DMS153 treated with DMSO at 0.1 percent for 48 hours (cell line): ENCODE measurements at regions not wholly inside any gene's neighbourhood (a gene's known extent, or its start where the extent isn't known, plus 50 kb on each side); places are given as distances from the start of the nearest gene placed in this dataset.

Experiments
- DNase-seq: peaks from one replicate; lab custom pipeline; 2025; ENCODE audit not compliant: unreplicated experiment; lab: John Stamatoyannopoulos, UW

DNA sequence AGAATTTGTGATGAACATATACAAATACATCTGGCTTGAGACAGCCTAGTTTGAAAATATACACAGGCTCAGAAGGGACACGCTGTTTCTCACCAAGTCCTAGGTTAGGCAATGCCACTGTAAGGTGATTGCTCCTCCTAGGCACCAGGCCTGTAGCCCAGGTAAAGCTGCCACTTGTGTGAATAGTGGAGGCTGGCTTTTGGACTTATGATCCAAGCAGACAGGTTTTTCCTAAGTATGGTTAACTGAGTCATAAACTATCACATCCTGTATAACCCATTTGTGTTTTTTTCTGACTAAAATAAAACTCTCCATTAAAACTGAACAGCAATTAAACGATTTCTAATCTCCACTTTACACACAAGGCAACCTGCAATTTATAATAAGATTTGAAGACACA, 81.0 kb downstream of the SEMA4F start:
- DNase-seq, result peak; percentile 10

DNA sequence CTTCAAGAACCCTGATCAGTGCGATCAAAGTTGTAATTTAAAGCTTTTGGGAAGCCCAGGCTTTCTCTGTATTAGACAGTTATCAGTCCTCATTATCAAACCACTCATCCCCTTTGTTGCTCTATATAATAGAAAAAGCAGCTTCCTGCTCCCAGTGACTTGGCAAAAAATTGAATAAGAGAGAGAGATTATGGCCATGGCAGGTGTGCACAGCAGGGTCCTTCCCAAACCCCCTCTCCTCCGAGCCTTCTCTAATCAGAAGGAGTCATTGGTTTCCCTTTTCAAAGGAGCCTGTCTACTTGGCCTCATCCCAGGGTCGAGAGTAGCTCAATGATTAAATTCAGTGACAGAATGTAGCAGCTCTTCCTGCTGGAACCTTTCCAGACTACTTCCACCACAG, 81.5 kb downstream of the SEMA4F start:
- DNase-seq, result peak; percentile 6

DNA sequence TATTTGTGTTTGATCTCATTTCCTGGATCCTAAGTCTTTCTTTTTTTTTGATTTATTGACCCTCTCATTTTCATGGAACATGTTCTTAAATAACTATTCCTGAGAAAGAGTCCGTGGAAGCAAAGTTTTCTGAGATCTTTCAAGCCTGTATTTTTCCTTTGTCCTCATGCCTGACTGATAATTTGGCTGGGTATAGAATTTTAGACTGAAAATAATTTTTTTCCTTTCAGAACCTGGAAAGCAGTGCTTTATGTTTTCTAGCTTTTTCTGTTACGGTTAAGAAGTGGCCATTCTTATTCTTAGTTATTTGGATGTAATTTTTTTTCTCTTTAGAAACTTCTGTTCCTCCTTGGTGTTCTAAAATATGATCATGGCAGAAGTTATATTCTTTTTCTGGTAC, 82.5 kb downstream of the SEMA4F start:
- no peak for DNase-seq

DNA sequence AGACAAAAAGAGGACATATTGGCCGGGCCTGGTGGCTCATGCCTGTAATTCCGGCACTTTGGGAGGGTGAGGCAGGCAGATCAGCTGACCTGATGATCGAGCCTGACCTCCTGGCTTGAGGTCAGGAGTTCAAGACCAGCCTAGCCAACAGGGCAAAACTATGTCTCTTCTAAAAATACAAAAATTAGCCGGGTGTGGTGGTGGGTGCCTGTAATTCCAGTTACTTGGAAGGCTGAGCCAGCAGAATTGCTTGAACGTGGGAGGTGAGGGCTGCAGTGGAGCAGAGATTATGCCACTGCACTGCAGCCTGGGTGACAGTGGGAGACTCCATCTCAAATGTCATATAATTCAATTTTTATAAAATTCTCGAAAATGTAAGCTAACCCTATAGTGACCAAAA, 84.5 kb downstream of the SEMA4F start:
- no peak for DNase-seq

DNA sequence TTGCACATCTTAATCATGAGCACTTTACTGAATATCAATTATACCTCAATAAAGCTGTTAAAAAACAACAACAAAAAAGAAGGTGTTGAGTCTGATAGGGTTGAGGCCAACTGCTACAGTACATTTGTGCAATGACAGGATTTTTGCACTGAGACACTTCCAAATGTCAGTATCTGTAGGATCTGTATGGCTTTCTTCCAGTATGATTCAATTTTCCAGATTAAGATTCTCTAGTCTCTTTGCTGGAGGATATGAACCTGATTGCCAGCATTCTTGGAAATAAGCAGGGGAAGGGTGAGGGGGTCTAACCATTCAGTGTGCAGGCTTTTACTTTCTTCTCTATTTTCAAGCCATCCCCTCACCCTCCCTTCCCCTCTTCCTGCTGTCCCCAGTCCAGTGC, 85.1 kb downstream of the SEMA4F start:
- no peak for DNase-seq

DNA sequence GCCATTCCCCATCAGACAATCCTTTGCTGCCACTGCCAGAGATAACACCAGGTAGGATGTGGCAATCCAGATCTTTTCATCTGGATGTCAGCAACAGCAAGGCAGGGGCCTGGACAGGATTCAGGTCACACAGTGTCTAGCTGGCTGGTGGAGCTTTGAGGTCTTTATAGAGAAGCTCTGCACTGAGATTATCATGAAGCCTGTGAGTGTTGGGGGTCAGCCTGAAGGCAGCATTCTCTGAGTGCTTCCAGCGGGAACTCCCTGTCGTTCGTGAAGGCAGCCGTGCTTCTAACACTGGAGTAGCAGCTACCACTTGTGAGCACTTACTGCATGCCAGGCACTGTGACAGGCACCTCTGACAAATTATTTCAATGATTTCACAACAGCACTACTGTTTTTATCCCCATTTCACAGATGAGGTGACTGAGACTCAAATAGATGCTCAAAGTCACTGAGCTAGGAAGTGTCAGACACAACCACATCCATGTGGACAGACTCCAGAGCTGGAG, 85.7 kb downstream of the SEMA4F start:
- DNase-seq, result no peak

DNA sequence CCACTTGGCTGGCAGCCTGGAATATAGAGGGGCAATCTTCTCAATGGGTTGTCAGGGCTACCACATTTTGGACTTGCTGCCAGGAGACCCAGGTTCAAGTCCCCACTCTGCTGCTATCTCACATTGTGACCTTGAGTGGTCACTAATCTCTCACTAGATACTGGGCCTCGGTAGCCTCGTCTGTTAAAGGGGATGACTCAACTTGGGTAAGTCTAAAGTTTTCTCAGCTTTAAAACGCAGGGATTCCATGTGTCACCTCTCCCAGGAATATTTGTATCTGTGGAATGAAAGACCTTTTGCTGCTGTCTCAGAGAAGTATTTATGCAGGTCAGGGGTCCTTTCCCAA, 86.3 kb downstream of the SEMA4F start:
- no peak for DNase-seq

DNA sequence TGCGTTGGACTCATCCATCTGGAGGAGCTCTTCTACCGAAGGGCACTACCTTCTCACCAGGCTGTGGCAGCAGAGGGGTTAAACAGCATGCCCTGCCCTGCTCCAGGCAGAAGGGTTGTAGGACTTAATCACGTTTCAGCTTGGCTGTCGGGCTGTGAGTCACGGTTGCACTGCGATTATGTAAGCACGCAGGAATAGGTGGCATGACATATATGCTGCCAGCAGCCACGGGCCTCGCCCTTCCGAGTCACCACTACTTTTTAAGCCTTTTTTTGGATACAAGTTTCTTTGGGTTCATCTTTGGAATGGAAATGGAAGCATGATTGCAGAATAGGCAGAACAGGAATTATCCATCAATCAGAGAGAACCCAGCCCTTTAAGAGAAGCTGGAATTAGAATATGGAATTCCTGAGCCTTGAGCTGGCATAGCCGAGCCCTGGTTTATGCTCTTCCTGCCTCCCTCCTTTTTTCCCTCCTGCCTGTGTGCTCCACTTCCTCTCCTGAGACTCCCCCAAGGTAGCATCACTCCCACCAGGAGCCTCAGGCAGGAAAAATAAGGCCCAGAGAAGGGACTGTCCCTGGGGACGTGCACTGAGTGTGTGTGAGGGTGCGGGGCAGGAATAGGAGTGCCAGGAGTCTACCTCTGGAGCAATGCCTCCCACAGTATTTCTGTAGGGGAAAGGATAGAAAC, 86.8 kb downstream of the SEMA4F start:
- DNase-seq, result no peak

DNA sequence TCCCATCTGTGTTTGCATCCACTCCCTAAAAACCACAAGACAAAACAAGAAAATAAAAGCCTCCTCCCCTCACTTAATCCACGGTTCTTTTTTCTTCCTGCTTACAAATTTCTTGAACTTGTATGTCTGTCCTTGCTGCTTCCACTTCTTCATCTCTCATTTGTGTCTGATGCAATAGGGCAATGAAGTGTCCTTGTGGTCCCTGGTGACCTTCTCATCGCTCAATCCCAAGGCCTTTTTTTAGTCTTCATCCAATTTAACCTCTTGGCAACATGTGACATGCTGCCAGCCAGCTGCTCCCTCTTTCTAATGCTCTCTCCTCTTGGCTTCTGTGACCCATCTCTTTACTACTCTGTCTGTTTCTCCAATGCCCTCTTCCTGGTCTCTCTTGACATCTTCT, 87.6 kb downstream of the SEMA4F start:
- no peak for DNase-seq

DNA sequence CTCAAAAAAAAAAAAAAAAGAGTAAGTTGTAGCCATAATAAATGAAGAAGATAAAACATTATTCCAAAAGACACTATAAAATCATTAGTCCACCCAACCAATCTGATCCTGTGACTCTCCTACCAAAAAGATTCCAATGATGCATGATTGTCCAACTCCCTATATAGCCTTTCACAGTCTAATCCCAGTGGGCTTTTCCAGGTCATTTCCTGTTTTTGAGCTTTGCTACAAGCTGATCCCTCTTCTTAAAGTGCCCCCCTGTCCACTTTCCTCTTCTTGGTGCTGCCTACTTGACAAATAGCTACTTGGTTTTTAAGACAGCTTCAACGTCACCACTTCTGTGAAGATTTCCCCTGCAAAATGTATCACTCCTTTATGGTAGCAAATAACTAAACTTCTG, 88.4 kb downstream of the SEMA4F start:
- DNase-seq, result no peak

DNA sequence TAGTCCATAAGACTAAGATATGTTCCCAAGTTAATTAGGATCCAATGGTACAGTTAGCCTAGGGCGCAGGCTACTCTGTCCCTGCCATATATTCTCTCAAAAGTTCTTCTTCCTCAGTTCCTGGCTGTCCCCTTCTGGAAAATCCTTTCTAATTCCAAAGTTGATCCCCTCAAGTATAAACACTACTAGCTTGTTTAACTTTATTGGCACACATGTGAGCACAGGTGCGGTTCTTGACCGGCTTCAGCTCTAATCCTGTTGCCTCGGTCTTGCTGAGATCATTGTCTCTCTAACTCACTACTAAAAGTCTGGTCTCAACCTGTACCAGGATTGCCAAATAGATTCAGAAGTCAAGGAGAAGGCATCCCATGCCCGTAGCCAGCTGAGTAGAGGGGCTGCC, 89.0 kb downstream of the SEMA4F start:
- no peak for DNase-seq

DNA sequence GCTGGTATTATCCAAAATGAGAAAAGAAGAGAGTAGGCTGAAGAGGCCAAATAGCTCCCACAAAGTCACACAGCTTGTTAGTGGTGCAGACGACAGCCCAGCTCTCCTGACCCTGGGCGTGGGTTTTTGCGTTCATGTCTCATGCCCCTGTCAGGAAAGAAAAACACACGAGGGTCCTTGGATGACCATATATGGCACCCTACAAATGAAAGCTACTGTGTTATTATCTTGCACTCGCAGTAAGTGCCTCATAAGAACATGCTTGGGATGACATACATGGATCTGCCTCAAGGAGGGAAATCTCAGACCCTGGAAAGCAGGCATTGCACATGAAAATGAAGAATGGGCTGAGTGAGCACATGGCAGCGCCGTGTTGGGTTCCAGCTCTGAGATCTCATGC, 89.7 kb downstream of the SEMA4F start:
- DNase-seq, result no peak

DNA sequence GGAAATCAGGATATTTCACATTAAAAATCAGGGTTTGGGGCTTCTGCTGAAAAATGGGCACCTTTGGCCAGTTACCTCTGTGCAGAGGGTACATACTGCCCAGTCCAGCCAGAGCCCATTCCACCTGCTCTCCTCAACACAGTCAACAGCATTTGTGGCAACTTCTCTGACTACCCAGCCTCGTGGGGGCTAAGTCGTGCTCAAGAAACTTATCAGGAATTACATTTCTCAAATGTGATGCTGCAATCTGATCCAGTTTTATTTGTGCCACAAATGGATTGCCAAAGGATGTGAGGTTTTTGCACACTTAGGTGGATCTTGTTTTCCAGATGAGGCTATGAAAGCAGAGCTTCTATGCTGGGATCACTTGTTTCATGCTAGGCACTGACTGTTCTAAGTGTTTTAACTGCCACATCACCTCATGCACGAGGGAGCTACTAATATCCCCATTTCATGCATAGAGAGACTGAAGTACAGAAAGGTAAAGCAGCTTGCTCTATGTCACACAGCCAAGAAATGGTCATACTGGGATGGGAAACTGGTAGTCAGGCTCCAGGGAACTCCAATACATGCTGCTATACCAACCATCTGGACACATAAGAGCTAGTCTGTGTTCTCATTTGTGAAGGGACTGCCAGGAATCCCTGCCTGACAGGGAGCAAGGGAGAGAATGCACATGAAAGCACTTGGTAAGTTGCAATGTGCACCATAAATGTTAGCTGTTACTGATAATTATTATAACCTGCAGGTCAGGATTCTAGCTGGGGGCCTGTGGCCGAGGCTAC, 89.0 kb upstream of the HK2 start:
- no peak for DNase-seq

DNA sequence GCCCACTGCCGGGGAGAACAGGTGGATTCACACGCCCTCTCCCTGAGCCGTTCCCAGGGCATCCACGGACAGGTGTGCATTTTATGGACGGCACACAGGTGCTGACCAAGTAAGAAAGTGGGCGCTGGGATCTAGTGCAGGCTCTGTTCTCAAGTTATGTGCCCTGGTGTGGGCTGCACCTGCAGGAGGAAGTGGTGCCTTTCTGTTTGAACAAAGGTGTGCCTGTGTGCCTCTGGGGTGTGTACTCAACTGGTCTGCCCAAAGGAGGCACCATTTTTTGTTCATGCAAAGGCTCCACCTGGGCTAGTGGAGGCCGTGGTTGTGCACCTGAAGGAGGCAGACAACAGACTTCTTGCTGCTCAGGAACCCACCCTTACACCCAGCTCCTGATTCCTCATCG, 88.2 kb upstream of the HK2 start:
- no peak for DNase-seq

DNA sequence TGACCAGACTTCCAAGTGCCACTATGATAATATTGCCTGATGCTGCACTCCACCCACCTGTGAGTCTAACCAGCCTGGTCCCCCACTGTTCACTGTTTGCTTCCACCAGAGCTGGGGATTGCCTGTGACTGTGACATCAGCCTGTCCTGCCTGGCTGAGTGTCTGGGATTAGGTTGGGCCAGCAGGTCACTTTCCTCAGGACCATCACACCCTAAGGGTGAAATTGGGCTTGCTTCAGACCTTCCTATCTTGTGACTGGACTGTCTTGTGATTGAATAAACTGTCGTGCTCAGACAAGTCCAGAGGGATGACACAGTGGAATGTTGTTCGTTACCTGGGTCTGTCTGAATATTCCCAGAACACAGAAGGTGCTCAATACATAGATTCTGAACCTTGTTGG, 87.4 kb upstream of the HK2 start:
- DNase-seq, result no peak

DNA sequence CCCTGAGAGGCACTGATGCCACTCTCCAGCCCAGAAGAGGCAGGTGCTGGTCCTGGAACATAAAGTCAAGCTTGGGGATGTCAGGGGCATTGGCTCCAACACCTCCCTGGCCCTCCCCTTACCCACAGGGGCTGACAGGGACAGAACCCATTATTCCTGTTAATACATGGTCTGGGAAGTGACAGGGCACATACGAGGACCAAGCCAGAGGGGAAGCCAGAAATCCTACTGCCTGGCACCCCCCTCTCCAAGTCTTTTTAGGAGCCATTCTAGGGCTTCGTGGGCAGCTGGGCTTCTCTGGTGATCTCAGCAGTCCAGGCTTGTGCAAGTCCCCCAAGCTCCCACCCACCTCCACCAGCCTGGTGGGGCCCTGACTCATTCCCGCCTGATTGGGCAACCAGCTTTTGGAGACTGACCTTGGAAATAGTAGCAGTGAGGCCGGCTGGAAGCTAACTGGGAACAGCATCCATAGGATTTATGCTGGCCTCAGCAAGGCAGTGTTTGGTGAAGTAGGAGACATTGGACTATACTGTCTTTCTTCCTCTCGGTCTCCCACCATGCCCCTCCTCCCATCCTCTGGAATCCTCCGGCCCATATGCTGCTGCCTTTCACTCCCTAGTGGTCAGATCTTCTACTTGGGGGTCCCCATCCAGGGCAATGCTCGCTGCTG, 86.4 kb upstream of the HK2 start:
- no peak for DNase-seq

DNA sequence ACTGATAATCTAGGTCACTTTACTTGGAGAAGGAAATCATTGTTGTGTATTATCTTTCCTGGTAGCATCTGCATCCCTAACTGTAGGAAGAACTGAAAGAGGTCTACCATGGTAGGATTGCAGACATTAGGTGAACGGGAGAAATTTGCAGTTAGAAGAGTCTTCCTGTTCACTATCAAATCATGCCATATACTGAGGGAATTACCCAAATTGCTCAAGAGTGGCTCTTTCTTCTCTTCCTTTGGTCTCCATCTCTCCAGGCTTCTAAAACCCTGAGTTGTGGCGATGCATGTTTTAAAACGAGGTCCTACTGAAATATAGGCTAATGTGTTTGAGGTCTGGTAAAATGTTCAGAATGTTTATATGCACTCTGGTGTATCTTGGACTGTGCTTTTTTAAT, 85.3 kb upstream of the HK2 start:
- no peak for DNase-seq

DNA sequence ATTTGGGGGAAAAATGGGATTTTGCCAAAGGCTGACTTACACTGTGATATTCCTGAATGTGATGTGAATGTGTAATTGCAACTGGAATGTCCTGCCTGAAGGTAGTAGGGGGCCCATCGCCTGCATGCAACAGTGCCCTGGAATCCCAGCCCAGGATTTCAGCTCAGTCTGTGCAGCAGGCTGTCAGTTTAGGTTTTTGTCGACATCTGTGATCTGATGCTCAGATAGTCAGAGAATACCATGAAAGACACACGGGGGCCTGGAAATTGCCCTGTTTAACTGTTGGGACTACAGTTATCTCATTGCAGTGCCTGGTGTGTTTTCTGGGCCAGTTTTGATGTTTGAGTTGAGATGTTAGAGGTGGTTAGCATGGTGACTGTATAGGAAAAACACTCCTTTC, 84.5 kb upstream of the HK2 start:
- no peak for DNase-seq

DNA sequence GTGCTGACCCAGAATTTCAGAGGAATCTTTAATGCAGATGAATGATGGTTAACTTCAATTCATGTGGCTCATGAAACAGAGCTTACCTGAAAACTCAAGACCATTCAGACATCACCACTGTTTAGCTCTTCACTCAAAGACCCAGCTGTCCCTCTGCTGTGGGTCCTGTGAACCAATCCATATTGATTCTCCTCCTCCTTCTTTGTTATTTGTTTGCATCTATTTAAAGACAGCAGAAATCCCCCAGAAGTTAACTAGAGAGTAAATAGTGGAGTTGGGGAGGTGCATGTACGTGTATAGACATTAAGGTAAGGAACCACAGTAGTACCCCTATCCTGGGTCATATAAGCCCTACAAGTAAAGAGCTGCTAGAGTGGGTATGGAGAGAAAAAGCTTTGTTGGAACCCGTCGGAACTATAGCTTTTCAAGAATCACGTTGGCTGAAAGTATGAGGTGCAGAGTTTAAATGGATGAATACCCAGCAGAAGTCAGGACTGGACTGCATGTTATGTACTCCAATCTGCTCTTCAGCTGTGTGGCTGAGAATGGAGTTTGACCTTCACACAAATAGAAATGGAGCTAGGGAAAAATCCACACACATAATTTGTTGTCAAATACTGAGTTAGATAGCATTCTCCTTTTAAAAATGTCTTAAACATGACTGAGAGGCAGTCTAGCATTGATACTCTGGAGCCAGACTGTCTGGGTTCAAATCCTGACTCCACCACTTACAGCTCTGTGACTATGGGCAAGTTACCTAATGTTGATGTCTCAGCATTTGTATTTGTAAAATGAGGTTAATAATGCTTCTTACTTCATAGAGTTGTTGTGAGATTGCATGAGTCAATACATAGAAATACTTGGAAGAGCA, 81.7 kb upstream of the HK2 start:
- DNase-seq, result no peak

DNA sequence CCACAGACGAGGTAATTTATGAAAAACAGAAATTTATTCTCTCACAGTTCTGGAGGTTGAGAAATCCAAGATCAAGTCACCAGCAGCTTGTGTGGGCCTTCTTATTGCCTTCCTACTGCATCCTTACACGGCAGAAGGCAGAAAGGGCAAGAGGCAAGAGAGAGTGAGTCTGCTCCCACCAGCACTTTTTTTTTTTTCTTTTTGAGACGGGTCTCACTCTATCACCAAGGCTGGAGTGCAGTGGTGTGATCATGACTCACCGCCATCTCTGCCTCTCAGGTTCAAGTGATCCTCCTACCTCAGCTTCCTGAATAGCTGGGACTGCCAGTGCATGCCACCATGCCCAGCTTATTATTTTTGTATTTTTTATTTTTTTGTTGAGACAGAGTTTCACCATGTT, 78.5 kb upstream of the HK2 start:
- no peak for DNase-seq

DNA sequence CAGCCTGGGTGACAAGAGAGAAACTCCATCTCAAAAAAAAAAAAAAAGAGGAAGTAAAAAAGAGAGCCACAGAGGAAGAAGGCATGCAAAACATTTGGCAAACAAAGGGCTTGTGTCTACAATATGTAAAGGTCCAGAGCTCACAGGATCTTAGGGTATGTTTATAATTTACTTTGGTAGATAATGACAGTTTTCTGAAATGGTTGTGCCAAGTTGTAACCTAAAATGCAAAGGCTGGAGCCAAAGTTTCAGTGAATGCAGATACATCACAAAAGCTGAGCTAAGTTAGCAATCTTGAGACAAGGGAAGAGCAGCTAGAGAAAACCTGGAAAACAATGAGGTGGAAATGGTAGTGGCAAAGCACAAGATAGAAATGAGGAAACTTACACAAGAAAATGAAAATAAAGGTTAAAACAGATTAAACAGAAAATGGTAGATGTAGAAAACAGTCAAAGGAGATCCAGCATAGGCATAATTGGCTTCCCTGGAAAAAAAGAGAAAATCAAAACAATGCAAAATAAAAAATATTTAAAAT, 77.5 kb upstream of the HK2 start:
- no peak for DNase-seq
